CD4-positive, alpha-beta T cell treated with Interleukin-2 at 100 ng/mL for 4 hours (primary cell): ENCODE measurements at regions not wholly inside any gene's neighbourhood (a gene's known extent, or its start where the extent isn't known, plus 50 kb on each side); places are given as distances from the start of the nearest gene placed in this dataset.

Source experiments
- DNase-seq: peaks from one replicate; pipeline ENCODE4 v3.0.0-alpha.2; 2020; ENCODE audit warnings: low spot score

DNA sequence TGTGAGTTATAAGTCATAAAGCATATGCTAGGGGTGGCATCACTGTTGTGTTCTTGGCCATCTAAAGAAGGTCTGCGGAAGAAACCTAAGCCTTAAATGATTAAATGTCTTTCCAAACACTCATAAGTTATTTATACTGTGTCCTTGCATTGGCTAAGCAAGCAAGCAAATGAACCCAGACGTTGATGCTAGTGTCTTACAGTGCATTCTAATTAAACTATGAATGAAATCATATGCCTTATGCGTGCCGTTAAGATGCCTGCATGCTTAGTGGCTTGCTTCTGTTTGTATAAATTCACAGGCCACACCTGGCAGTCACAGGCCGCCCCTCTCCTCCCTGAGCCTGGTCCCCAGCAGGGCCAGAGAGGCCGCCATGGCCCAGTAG, 49.9 kb downstream of the RIN2 start:
- DNase-seq, result no peak

DNA sequence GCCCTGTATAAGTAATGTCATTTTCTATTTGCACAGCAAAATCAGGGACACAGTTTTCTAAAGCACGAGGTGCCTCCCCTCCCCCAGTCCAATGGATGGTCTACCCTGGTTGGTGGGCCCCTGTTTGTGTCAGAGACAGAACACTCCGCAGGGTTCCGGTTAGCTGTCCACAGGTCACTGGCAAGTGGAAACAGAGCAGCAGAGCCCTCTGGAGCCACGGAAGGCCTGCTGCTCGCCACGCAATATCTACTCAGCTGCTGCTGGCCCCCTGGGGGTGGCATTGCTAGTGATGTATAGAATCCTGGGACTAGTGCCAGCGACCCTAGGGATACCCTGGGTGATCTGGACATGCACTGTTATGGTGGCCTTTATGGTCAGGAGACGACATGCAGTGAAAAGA, 50.4 kb downstream of the RIN2 start:
- DNase-seq, result no peak

DNA sequence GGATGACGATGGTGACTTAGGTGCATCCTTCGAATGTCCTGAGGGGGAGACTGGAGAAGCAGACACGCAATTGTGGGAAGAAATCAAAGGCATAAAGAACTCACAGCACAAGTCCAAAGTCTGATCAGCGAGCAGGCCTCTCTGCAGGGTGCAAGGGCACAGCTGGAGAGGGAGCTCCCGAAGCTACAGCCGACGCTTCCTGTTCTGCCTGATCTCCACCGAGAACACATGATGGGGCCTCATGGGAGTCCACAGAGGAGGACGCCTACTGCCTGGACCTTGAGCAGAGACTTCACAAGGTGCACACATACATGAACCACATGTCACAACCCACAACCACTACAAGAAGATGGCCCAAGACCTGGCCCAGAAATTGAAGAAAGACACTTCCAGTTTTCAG, 51.4 kb downstream of the RIN2 start:
- no peak for DNase-seq

DNA sequence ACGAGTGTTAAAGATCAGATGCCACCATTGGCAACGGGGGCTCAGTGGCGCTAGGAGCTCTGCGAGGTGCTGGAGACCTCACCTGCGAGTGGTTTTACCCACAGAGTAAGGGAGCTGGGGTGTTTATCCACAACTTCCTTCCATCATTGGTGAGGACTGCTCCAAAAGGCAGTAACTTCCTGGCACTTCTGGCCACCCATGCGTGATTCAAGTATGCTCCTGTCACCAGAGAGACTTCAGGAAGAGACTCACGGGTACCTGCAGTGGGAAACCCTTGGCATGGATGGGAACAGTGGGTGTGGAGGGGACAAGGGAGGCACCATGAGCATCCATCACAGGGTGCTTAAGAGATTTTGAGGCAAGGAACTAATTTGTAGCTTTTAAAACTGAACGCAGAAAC, 53.2 kb downstream of the RIN2 start:
- DNase-seq, result no peak

DNA sequence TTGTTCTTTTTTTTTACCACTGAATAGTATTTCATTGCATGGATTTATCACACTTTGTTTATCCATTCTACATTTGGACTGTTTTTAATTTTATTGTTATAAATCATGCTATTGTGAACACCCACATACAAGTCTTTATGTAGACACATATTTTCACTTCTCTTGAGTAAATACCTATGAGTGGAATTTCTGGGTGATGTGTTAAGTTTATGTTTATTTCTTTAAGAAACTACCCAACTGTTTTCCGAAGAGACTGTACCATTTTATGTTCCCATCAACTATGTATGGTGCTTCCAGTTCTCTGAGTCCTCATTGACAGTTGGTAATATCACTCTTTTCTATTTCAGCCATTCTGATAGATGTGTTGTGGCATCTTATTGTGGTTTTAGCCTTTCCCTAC, 54.0 kb downstream of the RIN2 start:
- no peak for DNase-seq

DNA sequence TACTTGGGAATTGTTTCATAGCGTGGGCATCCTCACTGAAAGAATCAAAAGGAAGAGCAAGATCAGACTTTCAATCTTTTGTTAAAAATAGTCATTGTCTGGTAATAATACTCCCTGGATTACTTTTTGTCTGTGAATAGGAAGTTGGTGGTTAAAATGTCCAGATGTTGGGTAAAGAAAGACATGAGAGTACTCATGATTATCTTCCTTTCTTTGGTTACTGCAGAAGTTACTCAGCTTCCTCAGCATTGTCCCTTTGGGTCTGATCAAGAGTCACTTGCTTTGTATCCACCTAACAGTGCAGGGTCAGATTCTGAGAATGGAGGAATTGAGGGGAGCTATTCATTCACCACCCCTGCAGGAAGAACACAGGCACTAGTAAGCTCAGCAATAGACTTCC, 54.6 kb downstream of the RIN2 start:
- no peak for DNase-seq

DNA sequence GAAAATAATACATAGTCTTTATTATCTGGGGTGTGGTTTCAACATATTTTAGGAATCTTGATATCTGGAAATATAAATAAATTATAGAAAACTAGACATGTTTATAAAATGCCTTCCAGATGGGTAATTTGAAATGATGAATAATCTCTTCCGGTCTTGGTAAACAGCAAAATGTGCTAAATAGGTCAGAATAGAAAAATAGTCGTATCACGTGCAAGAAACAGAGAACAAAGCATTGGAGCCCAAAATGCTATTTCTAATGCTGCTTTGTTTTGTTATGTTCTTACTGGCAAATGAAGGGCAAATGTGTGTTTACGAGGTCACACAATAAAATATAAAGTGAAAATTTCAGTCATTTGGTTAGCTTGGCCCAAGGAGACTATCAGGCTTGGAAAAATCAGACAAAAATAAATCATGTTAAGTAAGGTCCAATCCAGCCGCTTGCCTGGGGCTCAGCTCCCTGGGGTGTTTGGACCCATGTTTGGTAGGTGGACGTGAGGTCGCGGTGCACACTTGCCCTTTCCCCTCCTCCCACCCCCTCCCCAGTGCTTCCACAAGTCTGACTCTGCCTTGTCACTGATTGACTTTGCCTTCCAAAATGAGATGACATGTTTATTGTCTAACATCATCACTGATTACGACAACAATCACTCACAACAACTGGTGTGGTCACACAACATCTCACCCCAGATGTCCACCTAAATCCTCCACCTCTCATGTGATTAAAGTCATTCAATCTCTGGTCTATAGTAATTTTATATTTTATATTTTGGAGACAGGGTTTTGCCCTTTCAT, 56.0 kb downstream of the RIN2 start:
- no peak for DNase-seq

DNA sequence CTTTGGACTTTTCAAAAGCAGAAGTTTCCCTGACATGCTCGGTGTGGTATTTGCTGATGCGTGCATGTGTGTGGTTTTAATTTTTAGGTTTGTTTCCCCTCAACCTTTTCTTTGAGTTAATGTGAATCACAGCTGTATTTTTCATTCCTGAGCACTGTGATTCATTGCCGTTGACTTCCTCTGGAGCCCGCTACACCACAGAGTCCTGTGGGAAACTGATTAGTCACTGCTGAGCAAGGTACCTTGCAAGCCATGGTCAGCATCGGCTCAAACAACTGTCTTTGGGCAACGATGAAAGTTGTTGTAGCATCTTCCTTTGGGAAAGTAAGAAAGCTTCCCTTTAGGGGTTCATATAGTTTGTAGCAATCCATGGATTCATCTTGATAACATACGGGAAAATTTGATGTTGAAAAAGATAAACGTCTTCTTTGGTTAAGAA, 57.5 kb downstream of the RIN2 start:
- DNase-seq, result no peak

DNA sequence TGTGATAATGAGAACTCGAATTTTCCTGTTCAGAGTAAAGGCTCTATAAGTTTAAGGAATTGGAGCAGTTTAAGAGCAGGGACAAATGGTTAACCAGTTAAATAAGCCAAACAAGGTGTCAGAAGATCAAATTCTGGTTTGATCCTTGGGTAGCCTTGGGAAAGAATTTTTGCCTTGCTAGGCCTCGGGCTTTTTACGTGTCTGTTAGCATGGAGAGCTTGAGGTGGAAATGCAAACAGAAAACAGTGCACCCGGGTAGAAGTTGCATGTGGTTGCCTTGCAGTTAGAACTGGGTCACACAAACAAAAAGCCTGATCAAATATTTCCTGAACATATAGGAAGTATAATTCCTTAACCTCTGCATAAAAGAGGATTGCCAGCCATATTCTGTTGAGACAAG, 58.3 kb downstream of the RIN2 start:
- DNase-seq, result no peak

DNA sequence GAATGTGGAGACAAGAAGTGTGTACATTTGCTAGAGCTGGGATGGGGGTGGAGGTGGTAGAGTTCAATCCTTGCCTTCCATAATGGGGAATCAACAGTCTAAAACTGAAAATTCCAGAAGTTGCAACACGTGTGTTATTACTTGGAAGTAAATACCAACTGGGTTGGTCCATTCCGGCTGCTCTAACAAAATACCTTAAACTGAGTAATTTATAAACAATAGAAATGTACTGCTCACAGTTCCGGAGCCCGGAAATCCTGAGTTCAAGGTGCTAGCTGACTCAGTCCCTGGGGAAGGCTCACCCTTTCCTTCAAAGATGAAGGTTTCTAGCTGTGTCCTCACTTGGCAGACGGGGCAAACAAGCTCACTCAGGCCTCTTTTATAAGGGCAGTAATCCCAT, 59.0 kb downstream of the RIN2 start:
- no peak for DNase-seq

DNA sequence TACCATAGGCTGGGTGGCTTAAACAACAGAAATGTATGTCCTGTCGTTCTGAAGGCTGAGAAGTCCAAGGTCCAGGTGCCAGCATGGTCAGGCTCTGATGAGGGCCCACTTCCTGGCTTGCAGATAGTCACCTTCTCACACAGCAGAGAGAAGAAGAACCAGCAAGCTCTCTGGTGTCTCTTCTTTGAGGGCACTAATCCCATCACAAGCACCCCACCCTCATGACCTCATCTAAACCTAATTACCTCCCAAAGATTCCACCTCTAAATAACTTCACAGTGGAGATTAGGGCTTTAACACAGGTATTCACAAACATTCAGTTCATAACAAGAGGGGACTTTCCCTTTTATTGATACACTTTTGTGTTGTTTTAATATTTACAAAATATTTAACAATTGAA, 61.1 kb downstream of the RIN2 start:
- DNase-seq, result no peak

DNA sequence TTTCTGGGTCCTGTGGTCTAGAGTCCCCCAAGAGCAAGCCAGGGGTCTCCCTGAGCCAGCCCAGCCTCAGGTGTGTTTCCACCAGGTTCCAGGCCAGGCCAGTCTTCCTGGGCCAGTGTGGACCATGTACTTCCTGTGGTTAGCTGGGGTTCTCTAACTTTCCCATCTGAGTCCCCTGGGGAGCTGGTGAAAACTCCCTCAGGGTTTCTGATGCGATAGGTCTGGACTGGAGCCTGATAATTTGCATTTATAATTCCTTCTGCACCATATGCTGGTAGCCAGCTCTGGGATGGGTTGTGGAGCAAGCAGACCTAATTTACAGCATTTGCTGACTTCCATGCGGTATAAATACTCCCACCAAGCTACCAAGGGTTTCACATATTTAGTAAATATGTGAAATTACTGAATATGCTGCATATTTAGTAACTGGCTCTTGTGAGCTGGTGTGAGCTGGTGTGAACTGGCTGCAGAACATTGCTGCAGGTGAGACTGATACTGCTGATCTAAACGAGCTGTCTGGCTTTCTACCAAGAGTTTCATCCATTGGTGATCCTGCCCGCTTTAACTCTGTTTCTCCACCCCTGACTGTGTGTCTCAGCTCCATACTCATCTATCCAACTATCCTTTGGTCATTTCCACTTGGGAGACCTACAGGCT, 62.6 kb downstream of the RIN2 start:
- DNase-seq, result no peak

DNA sequence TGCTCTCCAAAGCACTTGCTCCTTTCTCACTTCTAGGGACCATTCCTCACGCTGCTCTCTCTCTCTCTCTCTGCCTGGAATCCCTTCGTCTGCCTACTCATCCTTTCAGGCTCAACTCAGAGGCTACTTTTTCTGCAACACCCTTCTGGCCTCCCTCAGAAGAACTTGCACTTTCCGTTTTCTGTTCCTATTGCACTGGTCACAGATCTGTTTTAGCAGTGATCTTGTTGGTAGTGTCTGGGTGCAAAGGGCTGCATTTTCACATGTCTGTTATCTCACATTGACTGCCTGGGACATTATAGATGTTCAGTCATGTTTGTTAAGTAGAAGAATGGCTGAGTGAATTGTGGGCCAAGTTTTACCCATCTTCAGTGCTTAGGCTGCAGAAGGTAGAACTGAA, 63.5 kb downstream of the RIN2 start:
- DNase-seq, result no peak

DNA sequence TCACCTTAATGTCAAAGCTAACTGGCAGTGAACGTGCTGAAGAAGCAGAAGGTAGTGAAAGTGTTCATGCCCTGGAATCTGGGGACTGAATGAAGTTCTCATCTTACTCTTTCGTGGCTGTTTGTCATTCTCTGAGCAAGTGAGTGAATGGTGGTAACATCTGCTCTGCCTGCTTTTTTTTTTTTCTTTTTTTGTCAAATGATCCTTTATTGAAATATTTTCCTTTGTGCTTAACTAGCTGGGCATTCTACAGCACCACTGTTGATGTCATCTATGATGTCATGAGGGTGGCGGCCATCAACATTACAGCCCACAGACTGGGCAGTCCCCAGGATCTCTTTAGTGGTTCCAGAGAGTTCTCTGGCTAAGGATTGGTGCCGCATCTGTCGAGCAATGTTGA, 65.2 kb downstream of the RIN2 start:
- no peak for DNase-seq

DNA sequence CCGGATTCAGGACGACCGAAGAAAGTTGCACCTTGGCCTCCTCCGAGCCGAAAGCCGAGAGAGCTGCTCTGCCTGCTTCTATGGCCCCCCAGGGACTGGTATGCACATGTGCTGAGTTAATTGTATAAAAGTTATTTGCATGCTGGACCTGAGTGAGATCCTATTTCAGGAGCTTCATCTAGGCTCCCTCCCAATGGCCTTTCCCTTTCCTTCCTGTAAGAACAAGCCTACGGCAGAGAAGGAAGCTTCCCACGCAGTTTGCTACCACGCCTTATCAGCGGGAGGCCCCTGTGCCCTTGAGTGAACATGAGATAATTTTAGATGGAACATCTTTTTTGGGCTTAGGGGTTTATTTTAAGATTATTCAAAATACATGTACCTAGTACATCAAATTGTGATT, 65.9 kb downstream of the RIN2 start:
- DNase-seq, result no peak

DNA sequence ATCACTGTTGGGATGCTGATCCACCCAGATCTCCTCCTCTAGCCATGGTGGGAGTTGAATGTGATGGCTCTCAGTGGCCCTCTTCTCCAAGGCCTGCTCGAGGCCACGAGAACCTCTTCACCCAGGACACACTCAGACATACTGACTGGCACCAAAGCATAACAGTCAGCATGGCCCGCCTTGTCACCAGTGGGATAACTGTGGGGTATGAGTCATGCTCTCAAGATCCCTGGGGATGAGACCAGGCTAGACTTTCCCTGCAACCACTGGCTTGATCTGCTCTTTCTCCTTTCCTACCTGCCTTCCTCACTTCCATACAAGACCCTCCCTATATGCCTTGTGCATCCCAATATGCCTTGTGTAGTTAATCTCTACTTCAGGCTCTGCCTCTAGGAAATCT, 66.8 kb downstream of the RIN2 start:
- DNase-seq, result no peak

DNA sequence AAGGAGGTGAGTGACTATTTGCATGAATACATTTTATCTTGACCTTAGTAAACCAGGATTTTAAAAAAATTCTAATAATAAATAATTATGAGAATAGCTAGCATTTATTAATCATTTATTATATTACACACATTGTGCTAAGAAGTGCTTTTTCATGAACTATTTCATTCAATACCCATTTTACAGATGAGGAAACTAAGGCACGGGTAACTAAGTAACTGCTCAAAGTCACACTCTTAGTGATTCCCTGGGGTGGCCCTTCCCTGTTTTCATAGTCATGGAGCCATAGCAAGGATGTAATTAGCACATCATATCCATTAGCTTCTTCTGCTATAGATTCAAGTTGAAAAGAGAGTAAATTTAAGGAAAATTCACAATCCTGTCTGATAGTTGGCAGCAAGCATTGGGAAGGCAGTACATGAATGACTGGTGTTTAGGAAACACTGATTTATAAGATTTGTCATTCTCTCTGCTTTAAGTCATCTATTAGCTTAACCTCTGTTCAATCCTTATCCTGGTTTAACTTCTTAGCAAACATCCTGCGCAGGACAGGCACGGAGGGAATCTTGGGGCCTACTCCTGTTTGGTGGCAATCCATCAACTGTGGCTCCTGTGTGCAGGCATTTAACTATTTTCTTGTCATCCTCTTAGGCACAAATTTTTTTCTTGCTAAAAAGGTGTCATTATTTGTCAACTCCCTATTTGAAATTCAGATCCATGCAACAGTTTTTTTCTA, 68.3 kb downstream of the RIN2 start:
- no peak for DNase-seq

DNA sequence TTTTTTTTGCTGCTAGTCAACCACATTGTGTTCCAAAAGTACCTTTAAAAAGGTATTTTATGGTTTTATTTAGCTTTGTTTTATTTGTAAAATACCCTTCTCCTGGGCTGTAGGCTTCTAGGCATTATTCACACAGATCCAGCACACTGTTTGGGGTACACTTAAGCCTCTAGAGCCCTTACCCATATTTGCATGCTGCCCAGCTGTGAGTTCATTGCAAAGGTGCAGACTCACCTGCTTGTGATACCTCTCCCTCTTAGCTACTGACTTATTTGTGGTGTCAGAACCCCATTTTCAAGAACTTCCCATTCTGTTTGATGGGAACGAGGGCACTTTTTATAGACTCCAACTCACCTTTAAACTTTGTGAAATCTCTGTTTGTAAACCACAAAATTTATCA, 69.8 kb downstream of the RIN2 start:
- no peak for DNase-seq

DNA sequence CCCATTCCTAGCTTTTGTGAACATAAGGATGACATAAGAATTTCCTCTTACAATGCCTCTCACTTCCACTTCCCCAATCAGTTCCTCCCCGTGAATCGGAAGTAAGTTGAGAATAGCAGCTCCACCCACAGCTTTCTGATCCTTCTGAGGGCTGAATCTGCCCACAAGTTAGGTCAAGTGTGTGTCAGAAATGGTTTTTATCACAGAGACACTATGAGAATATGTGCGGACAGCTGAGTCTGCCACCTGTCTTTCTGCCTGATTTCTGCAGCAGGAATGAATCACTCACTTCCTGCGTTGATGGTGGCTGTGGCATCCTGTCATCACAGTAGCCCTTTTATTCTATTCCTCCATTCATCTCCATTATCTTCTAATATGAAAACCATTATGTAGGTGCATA, 70.2 kb downstream of the RIN2 start:
- DNase-seq, result peak; percentile 23

DNA sequence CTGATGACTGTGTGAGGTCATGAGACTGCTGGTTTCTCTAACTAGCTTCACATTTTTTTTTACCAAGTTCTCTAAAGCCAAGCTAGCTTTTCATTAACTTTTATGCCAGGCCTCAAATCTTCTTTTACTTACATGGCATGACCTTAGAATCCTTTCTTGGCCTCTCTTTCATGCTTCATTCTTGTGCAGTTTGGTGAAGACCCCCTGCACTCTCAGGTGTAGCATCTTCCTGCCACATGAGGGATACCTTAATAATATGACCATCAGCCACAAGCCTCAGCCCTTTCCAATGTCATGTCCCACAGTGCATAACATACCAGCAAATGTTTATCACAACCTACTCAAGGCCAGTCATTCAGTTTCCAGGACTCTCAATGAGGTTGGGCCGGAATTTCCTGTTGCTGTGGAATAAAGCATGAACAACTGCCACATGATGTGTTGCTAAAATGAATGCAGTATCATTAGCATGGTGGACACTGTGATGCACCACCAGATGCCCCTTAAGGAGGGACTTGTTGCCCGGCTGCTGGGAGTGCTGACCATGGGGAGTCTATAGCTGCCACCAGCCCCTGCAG, 72.2 kb downstream of the RIN2 start:
- no peak for DNase-seq

DNA sequence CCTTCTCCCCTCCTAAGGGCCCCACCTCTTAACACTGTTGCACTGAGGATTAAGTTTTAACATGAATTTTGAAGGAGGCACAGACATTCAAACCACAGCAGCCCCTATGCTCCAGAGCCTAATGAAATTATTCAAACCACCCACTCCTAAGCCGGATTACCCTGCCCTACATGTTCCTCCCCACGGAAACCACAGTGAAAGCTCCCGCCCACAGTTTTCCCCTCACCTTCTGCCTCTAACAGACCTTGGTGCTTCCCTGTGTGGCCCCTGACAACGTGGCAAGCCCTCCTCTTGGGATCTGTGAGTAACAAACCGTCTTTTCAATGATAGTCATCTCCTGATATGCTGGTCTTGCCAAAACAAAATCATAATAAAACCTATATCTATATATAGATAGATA, 74.8 kb downstream of the RIN2 start:
- no peak for DNase-seq

DNA sequence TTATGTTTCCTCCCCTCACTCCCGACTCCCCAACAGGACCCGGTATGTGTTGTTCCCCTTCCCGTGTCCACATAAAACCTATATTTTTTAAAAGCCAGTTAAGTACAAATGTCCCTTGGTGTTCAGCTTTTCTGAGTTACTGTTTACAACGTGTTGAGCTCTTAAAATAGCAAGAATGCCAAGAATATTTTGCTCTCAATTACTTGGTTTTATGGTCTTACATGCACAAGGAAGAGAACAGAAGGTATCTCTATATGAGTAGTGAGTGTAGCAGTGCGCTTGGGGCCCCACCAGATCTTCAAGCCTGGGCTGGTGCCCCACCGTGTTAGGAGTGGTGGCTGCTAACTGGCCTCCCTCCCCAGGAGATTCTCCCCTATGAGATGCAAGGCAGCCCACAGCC, 75.3 kb downstream of the RIN2 start:
- no peak for DNase-seq

DNA sequence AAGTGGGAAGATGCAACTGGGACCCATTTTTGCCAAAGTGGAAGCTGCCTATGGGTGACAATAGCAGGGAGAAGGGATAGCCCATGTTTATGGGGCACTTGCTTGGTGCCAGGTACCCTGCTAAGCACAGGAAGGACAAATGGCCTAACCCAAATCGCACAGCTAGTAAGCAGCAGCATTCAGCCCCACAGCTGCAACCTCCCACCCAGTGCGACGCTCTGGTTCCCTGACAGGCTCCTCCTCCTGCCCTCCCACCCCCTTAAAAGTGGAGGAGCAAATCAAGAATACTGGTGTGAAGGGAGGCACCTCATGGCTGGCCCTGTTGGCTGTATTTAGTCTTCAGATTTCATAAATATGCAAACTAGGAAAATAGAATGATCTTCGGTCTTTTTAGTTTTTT, 76.2 kb downstream of the RIN2 start:
- no peak for DNase-seq
